ENCODE measurements at regions not wholly inside any gene's neighbourhood (a gene's known extent, or its start where the extent isn't known, plus 50 kb on each side); places are given as distances from the start of the nearest gene placed in this dataset.

DNA sequence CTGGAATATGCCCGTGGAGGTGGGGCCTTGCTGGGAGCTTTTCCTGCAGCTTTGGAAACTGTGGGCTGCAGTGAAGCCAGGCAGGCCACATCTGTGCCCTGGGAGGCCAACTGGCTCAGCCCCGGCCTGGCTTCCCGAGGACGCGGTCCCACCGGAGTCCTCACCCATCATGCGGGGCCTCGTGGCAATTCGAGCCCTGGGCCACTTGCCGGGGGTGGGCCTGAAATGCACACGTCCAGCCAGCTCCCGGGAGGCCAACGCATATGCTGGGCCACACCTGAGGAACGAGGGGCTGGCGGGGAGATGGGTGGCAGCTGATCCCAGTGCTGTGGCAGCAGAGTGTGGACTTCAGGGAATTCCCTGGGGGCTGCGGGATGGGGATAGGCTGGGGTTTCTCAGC is 172.4 kb upstream of the GSE1 start:
- no peak for DNase-seq (ENCODE audit: extremely low read depth, insufficient read length)
- Histone ChIP-seq H3K27me3 (replicated peaks; ENCODE audit: control insufficient read depth, insufficient read depth, low read length) (no peaks in the 10 kb centered on the region), H3K4me3 (replicated peaks; ENCODE audit: low read depth, low read length) (no peak overlapping the region), H3K36me3 (ENCODE audit: control insufficient read depth, insufficient read depth, low read length) (no peaks in the 10 kb centered on the region)
- TF ChIP-seq CTCF (IDR thresholded peaks at IDR 0.05; ENCODE audit: insufficient read depth, low read length, poor library complexity, severe bottlenecking) = no peak

DNA sequence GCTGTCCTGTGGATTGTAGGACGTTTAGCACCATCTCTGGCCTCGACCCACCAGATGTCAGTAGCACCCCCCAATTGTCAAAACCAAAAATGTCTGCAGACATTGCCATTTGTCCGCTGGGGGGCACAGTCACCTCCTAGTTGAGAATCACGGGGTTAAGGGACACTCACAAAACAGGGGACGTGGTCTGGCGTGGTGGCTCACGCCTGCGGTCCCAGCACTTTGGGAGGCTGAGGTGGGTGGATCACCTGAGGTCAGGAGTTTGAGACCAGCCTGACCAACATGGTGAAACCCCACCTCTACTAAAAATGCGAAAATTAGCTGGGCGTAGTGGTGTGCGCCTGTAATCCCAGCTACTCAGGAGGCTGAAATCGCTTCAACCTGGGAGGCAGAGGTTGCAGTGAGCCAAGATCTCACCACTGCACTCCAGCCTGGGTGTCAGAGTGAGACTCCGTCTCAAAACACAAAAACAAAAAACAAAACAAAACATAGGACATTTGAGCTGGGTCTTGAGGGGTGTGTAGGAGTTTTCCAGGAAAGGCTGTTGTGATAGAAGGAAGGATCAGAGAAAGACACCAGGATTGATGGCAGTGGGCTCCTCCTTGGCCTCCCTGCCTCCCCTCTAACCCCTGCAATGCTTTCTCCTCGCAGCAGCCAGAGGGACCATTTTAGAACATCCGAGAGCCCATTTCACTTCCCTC is 171.8 kb upstream of the GSE1 start:
- H3K4me3 ChIP-seq (replicated peaks; ENCODE audit: low read depth, low read length) = no peak overlapping the region
- no peaks in the 10 kb centered on the region for H3K27me3 ChIP-seq (replicated peaks; ENCODE audit: control insufficient read depth, insufficient read depth, low read length)
- no peaks in the 10 kb centered on the region for H3K36me3 ChIP-seq (ENCODE audit: control insufficient read depth, insufficient read depth, low read length)
- no peak for DNase-seq (ENCODE audit: extremely low read depth, insufficient read length)
- TF ChIP-seq CTCF (IDR thresholded peaks at IDR 0.05; ENCODE audit: insufficient read depth, low read length, poor library complexity, severe bottlenecking) = peak; percentile 55

GRCh38 chr16:85441890-85442670 is 171.0 kb upstream of the GSE1 start:
- no peak for DNase-seq (ENCODE audit: extremely low read depth, insufficient read length)
- H3K27me3 ChIP-seq (replicated peaks; ENCODE audit: control insufficient read depth, insufficient read depth, low read length) = no peaks in the 10 kb centered on the region; the same call in 1 of the 2 replicates
- H3K4me3 ChIP-seq (replicated peaks; ENCODE audit: low read depth, low read length) = no peak overlapping the region
- no peaks in the 10 kb centered on the region for H3K36me3 ChIP-seq (ENCODE audit: control insufficient read depth, insufficient read depth, low read length)
- no peak for TF ChIP-seq CTCF (IDR thresholded peaks at IDR 0.05; ENCODE audit: insufficient read depth, low read length, poor library complexity, severe bottlenecking)

- Histone ChIP-seq H3K27me3 (replicated peaks; ENCODE audit: control insufficient read depth, insufficient read depth, low read length) (no peaks in the 10 kb centered on the region; the same call in none of the 2 replicates), H3K4me3 (replicated peaks; ENCODE audit: low read depth, low read length) (no peak overlapping the region), H3K36me3 (ENCODE audit: control insufficient read depth, insufficient read depth, low read length) (no peaks in the 10 kb centered on the region)
- no peak for DNase-seq (ENCODE audit: extremely low read depth, insufficient read length)
- no peak for TF ChIP-seq CTCF (IDR thresholded peaks at IDR 0.05; ENCODE audit: insufficient read depth, low read length, poor library complexity, severe bottlenecking)
These were observed 170.0 kb upstream of the GSE1 start for GRCh38 chr16:85443116-85443515.

DNA sequence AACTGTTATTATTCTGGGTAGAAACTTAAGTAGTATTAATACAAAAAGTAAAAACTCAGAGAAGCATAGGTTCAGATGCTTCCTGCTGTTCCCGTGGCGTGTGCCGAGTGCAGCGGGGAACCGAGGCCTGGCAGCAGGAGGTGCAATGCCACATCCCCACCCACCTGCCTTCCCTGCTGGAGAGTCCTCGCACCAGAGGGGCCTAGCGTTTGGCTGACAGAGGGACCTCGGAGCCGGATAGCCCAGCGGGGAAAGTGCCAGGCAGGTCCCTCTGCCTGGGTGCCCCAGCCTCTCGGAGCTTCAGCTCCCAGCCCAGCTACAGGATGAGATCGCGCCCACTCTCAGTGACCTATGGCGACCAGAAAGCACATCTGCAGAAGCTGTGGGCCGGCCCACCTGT is 169.6 kb upstream of the GSE1 start:
- Histone ChIP-seq H3K4me3 (replicated peaks; ENCODE audit: low read depth, low read length) (no peak overlapping the region), H3K36me3 (ENCODE audit: control insufficient read depth, insufficient read depth, low read length) (no peaks in the 10 kb centered on the region), H3K27me3 (replicated peaks; ENCODE audit: control insufficient read depth, insufficient read depth, low read length) (no peaks in the 10 kb centered on the region; the same call in none of the 2 replicates)
- no peak for TF ChIP-seq CTCF (IDR thresholded peaks at IDR 0.05; ENCODE audit: insufficient read depth, low read length, poor library complexity, severe bottlenecking)
- no peak for DNase-seq (ENCODE audit: extremely low read depth, insufficient read length)
